Fibroblast of skin of left biceps (primary cell): ENCODE measurements at regions not wholly inside any gene's neighbourhood (a gene's known extent, or its start where the extent isn't known, plus 50 kb on each side); places are given as distances from the start of the nearest gene placed in this dataset.

Source experiments
- DNase-seq, 2 experiments: peaks; one replicate each; pipeline ENCODE4 v3.0.0-alpha.2; 2013; ENCODE audit warnings: low read depth in 2 of 2

- peak; percentile 85 to 88 for DNase-seq
Observed at GRCh38 chr11:122523846-122524805, 131.4 kb upstream of the UBASH3B start.

DNA sequence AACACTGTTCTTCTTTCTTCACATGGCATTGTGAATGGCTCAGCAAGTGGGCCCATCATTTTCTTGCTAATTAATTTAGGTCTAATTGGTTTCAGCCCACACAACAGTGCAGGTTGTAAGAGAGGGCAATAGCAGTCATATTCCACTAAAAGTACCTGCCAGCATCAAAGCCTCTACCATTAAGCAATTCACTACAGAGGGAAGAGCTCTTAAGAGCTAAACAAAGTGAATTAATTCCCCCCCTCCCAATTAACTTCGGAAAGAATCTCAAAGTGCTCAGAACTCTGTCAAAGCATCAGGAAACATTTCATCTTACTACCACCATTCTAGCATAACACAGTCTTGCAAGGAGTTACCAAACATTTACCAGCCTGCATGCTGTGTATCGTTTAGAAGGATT lies 133.9 kb upstream of the UBASH3B start:
- DNase-seq, result no peak

DNA sequence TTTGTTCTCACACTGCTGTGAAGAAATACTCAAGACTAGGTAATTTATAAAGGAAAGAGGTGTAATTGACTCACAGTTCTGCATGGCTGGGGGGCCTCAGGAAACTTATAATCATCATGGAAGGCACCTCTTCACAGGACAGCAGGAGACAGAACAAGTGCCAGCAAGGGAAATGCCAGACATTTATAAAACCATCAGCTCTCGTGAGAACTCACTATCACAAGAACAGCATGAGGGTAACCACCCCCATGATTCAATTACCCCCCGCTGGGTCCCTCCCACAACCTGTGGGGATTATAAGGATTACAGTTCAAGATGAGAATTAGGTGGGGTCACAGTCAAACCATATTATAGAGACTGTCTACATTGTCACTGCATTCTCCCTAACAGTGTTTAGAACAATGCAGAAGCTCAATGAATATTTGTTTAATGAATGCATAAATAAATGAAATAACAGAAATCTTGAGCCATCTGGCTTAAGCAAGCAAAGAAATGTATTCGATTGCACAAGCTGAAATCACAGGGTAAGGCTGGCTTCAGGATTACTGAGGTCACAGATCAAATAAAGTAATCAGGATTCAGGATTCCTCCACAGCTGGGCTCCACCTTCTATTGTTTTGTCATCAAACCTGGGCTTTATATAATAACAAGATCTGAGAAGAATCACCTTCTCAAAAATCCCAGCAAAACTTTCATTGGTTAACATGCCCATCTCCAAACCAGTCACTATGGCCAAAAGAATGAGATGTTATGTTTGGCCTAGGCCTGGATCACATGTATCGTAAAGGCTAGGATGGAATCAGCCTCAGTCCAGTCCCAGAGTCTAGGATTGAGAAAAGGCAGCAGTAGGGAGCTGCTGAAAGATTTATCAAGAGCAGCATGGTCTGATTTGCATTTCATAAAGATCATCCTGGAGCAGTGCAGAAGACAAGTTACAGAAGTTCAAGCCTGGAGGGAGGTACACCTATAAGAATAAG lies 137.8 kb upstream of the UBASH3B start:
- no peak for DNase-seq

- DNase-seq, result peak; percentile 43 to 54
Observed at GRCh38 chr11:122516686-122517085, 138.8 kb upstream of the UBASH3B start.

GRCh38 chr11:122513997-122514396 lies 141.5 kb upstream of the UBASH3B start:
- no peak for DNase-seq

- DNase-seq, result no peak
Observed at GRCh38 chr11:122513328-122513727, 142.2 kb upstream of the UBASH3B start.

GRCh38 chr11:122512688-122513087 lies 142.8 kb upstream of the UBASH3B start:
- DNase-seq, result no peak

DNA sequence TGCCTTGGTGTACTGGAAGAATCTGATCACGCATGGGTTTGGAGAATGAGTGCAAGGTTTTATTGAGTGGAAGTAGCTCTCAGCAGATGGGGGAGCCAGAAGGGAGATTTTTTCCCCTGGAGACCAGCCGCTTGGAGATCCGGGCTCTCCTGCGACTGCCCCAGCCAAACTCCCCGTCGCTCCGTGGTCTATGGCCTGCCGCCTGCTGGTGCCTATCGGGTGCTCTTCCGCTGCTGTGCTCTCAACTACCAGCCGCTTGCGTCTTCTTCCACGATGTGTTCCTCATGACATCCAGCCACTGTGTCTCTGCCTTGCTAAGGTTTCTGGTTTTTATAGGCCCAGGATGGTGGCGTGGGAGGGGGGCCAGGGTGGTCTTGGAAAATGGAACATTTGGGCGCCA lies 145.6 kb upstream of the UBASH3B start:
- no peak for DNase-seq

GRCh38 chr11:122509091-122509490 lies 146.4 kb upstream of the UBASH3B start:
- no peak for DNase-seq

DNA sequence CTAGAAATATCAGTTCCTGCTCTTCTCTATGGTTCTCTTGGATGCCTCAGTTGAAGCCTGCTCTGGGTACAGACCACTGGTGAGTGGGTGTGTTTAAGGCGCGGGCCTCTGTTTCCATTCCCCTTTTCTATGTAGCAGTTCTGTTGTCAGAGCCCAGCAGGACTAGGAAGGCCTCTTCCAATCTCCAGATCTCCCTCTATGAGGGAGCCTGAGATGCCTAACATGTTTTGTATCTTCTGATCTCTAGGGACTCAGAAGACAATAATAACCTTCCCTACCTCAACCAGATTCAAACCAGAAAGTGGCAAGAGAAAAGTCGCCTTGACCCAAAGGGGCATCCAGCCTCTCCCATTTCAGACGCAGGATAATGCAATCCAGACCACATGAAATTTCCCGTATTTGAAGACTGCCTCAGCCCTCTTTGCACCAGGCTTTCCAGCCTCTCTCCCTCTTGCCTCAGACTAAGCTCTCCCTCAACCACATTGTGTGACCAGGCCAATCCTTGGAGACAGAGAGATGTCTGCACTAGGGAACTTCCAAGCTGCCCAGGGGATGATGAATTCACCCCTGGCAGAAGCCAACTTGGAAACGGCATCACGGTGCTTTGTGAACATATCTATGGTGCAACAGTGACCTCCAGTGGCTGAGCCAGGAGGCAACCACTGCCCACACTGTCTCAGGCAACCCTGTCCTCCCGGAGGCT lies 150.1 kb upstream of the UBASH3B start:
- DNase-seq, result peak; percentile 90 to 92

GRCh38 chr11:122494221-122494620 lies 161.3 kb upstream of the UBASH3B start:
- peak; percentile 24 to 26 for DNase-seq

- peak; percentile 61 to 64 for DNase-seq
Observed at GRCh38 chr11:122491509-122491908, 164.0 kb upstream of the UBASH3B start.

DNA sequence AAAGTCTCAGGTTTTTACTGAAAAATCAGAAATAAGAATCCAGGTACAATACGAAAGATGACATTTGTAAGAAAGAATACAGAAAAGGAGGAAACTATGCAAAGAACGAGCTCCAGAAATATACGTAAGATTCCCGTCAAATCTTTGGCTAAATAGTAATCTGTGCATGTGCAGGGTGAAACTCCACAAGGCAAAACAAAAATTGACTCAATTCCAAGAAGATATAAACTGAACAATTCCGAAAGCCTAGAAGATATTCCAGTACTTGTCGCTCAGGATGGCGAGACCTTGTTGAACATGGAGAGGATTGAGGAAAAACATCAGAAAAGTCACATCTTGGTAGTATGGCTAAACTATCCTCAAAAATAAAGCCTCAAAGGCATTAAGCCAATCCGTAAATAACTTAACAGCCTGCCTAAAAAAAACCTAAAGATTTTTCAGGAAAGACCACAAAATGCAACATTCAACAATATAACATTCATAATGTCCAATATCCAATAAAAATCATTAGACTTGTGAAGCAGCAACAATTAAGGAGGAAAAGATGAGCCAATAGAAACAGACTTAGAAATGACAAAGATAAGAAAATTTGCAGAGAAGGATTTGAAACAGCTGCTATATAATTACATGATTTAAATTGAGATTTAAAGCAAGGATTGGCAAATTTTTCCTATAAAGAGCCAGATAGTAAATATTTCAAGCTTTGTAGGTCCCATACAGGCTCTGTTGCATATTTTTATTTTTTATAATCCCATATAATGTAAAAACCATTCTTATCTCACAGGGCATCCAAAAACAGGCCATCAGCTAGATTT lies 166.4 kb upstream of the UBASH3B start:
- DNase-seq, result no peak

GRCh38 chr11:122487669-122488068 lies 167.9 kb upstream of the UBASH3B start:
- DNase-seq, result no peak

- no peak for DNase-seq
Observed at GRCh38 chr11:122486793-122487495, 168.6 kb upstream of the UBASH3B start.

GRCh38 chr11:122478986-122479385 lies 176.5 kb upstream of the UBASH3B start:
- DNase-seq, result no peak

- DNase-seq, result no peak
Observed at GRCh38 chr11:122468965-122469364, 186.6 kb upstream of the UBASH3B start.

DNA sequence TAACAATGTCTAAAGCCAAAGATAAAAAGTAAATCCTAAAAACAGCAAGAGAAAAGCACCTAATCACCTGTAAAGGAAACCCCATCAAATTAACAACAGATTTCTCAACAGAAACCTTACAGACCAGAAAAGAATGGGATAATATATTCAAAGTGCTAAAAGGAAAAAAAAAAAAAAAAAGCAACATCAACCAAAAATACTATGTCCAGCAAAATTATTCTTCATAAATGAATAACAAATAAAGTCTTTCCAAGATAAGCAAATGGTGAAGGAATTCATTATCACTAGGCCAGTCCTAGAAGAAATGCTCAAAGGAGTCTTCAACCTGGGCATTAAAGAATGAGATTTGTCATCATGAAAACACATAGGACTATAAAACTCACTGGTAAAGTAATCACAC lies 192.0 kb upstream of the UBASH3B start:
- no peak for DNase-seq

GRCh38 chr11:122459064-122459463 lies 196.5 kb upstream of the UBASH3B start:
- no peak for DNase-seq

DNA sequence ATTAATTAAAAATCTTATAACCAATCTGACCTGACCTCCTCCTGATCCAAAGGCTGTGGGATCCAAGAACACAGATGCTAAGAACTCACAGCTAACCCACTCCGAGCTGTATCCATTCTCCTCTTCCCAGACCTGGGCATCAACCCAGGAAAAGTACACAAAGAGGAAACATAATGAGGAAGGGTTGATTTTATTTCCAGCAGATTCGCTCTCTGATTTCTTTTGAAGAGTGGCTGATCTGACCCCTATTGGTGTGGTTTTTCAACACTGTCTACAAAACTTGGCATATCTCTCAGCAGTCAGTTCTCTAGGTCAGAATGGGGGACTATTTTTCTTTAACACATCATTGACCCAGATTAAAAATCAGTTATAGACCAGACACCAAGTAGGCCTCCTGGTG lies 201.9 kb upstream of the UBASH3B start:
- no peak for DNase-seq
